ENCODE measurements at regions not wholly inside any gene's neighbourhood (a gene's known extent, or its start where the extent isn't known, plus 50 kb on each side); places are given as distances from the start of the nearest gene placed in this dataset.

- DNase-seq (ENCODE audit: low read depth) = no peak
These were observed 588.3 kb upstream of the LMCD1 start for GRCh38 chr3:7913283-7913682.

DNA sequence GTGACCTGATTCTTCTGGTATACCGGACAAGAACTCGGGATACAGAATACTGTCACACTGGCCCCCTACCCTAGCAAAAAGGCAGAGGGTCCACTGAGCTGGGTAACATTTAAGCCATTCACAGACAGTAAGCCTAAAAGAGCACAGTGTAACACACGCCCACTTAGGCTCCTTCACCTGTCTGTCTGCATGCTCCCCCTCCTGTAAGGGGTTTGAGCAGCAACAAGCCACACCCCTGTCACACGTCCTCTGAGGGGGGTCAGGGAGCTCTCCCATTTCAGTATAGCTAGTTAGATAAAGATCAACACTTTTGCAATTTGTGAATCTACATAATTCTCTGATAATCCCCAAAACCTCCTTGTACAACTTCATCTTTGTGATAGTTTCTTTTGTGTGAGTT, 586.3 kb upstream of the LMCD1 start:
- DNase-seq (ENCODE audit: low read depth) = no peak

GRCh38 chr3:7917443-7918151, 584.0 kb upstream of the LMCD1 start:
- DNase-seq (ENCODE audit: low read depth) = no peak

GRCh38 chr3:7920211-7920610, 581.4 kb upstream of the LMCD1 start:
- DNase-seq (ENCODE audit: low read depth) = no peak

DNA sequence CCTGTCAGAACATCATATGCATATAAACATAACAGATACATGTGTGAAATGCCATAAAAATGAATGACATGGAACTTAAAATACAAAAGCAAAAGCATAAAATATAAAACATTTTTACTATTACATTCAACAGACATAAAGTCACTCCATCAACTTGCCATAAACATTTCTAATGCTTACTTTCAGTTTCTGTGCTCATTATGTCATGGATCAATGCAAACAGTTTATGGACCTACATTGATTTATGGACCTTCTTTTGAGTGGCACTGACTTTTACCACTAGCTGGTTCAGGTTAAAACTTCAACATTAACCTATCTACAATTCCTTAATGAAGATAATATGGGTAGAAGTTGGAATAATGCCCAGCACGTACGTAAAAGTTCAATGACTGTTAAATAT, 577.4 kb upstream of the LMCD1 start:
- DNase-seq (ENCODE audit: low read depth) = no peak

DNA sequence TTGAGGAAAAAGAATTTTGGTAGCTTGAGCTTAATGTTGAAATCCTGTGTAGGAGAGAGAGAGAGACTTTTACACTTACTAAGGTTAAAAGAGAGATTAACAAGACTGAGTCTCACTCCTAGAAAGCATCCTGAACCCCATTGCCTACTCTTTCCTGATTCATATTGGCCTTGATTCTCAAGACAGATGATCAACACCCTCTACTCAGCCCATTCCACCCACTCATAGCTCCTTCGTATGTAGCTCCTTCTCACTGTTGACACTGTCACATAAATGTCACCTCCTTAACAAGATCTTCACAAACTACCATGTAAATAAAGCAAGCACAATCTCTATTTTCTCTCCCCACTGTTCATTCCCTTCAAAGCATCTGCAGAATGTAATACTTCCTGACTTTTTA, 574.6 kb upstream of the LMCD1 start:
- DNase-seq (ENCODE audit: low read depth) = no peak

GRCh38 chr3:7927864-7928263, 573.8 kb upstream of the LMCD1 start:
- no peak for DNase-seq (ENCODE audit: low read depth)

GRCh38 chr3:7929319-7929889, 572.2 kb upstream of the LMCD1 start:
- DNase-seq (ENCODE audit: low read depth) = no peak

GRCh38 chr3:7934362-7934761, 567.3 kb upstream of the LMCD1 start:
- no peak for DNase-seq (ENCODE audit: low read depth)

DNA sequence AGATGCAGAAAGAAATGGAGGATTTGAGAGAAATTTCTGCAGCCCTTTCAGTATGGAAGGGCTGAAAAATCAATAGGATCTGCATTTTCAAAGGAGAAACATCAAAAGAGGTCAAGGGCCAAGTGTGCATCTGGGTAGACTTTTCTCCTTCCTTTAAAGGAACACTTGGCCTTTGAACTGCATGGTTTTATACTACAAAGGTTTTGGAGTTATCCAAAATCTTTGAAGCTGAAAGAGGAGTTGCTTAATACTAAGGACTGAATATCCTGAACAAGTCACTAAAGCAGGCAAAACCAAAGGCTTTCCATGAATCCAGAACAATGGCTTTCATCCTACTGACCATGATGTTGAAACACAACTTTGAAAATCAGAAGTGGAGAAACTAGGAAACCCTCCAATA, 553.7 kb upstream of the LMCD1 start:
- no peak for DNase-seq (ENCODE audit: low read depth)

DNA sequence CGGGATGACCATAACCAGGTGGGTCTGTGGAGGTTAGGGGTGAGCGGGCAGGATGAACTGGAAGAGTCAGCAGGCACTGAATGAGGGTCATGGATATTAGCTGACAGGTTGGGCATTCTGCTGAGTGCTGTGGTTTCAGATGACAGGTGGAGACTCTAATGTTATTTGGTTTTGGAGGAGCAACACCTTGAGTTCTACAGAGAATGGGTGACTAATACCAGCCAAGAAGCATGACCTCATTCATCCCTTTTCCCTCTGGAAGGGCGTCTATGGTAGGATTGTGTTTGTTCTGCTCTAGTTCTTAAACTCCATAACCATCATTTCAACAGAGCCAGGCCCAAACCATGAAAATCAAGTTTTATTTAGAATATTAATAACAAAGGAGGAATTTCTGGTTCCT, 550.7 kb upstream of the LMCD1 start:
- DNase-seq (ENCODE audit: low read depth) = no peak

DNA sequence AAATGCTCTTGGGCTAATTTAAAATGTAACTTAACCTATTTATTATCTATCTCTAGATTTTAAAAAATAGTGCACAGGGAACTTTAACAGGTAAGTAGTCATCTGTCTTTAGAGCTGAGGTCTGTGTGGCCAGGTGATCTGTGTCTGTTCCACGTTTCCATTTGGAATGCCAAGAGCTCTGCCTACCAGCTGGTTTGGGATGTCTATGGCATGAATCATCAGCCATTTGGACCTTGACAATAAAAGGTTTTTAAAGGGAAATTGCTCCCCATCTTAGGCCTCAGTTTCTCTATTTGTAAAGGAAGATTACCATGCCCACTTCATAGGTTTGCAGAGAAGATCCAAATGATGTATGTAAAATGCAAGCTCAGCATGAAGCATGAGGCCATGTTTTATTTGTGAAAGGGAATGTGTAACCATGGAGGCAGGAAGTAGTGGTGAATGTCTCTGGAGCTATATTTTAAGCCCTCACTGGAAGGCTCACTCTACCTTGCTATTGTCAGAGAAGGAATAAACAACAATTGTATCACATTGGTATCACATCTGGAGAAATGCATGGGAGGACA, 548.1 kb upstream of the LMCD1 start:
- no peak for DNase-seq (ENCODE audit: low read depth)

DNA sequence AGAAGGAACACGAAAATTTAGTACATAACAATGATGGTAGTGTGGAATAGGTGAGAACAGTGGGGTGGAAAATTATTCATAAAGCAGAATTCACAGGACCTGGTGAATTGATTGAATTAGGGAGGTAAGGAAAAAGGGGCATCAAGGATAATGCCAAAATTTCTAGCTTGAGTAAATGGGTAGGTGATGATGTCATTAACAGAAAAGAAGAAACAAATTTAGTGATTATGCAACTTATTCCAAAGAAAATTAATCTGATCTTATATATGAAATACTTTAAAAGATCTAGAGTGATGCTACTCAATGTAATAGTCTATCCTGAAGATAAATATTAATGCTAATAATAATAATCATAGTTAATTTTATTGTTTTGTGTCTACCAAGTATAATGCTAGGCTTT, 544.6 kb upstream of the LMCD1 start:
- DNase-seq (ENCODE audit: low read depth) = no peak

GRCh38 chr3:7959094-7959493, 542.5 kb upstream of the LMCD1 start:
- DNase-seq (ENCODE audit: low read depth) = no peak

DNA sequence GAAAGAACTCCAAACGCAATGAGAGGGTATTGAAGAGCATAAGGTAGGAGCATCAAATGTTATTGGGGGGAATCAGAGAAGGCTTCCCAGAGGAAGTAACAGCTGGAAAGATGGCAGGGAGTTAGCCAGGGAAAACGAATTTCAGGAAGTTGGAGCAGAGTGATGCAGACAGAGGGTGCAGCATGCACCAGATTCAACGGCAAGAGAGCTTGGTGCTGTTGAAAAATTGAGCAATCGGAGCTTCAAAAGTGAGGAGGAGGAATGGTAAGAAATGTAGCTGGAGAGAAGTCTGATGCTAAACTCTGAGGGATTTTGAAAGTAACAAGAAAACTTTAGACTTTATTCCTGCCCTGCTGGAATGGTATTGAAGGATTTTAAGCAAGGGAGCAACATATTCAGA, 541.0 kb upstream of the LMCD1 start:
- DNase-seq (ENCODE audit: low read depth) = no peak

GRCh38 chr3:7962301-7962700, 539.3 kb upstream of the LMCD1 start:
- DNase-seq (ENCODE audit: low read depth) = no peak

DNA sequence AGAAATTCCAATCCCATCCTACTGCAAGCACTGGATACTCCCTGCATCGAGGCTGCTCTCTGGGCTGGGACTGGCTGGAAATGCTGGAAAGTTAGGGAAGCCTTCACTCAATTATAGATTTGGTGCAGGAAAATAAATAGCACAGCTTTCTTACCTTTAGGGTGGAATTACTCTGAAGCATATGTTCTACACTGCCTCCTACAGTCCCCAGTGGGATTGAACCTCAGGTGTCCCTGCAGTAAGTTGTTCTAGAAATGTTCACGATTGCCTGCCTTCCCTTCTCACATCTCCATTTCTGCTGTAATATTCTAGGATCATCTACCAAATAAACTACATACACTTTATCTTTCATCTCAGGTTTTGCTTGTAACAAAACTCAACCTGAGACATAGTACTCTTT, 536.7 kb upstream of the LMCD1 start:
- no peak for DNase-seq (ENCODE audit: low read depth)

DNA sequence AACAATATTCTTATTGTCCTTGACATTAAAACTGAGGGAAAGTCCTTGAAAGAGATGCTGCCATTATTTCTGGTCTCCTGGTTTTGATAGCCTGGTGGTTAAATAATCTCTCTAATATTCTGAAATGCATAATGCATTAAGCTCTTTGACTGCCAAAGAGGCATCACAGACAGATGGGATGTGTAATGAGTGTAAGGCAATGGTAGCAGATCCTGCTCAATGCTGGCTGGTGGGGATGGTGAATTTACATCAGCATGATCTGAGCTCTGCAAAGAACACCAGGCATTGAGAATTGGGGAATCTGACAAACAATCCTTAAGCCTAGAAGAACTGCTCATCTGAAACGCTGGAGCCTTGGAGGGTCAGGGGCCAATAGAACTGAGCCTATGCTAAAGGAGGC, 528.6 kb upstream of the LMCD1 start:
- DNase-seq (ENCODE audit: low read depth) = no peak

DNA sequence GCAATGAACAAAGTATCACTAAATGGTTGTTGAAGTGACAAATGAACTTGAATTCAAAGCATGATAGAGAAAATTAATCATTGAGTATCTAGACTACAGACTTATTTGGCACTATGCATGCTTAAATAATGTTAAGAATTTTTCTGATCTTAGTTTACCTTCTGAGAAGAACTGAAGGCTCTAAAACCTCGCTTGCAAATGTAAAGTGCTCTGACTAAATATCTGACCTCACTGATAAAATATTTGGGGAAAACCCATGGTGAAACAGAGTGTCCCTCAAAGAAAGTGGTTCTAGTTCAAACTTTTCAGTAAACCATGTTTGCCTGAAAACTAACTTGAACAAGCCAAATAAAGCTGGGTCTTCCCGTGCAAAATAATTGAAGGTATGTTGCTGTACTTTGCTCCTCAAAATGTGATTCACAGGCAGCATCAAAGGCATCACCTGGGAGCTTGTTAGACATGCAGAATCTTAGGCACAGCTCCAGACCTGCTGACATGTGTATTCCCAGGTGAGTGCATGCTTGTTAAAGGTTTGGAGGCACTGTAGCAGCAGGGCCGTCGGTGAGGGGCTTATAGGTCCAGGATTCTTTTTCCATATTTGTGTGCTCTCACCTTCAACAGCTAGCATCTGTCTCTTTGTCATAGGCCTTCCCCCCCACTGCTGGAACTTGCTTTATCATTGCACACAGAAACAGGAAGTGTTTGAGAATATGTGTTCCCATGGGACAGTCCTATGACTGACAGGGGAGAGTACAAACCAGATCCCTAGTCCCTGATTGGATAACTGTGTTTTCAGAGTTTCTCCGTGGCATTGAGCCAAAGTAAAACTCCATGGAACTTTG, 524.2 kb upstream of the LMCD1 start:
- DNase-seq (ENCODE audit: low read depth) = no peak

- no peak for DNase-seq (ENCODE audit: low read depth)
These were observed 523.6 kb upstream of the LMCD1 start for GRCh38 chr3:7978087-7978422.

GRCh38 chr3:7982126-7982525, 519.5 kb upstream of the LMCD1 start:
- DNase-seq (ENCODE audit: low read depth) = no peak

GRCh38 chr3:7999384-7999783, 502.2 kb upstream of the LMCD1 start:
- DNase-seq (ENCODE audit: low read depth) = no peak

- DNase-seq (ENCODE audit: low read depth) = no peak
These were observed 500.3 kb upstream of the LMCD1 start for GRCh38 chr3:8001307-8001706.

All from T follicular helper cell (primary cell).